Stimulated activated CD8-positive, alpha-beta memory T cell treated with anti-CD3 and anti-CD28 coated beads, Interleukin-12 subunit alpha, Interleukin-12 subunit beta, amount 100 ng/mL, for 4 hours (primary cell): ENCODE measurements at regions not wholly inside any gene's neighbourhood (a gene's known extent, or its start where the extent isn't known, plus 50 kb on each side); places are given as distances from the start of the nearest gene placed in this dataset.

Experiments used
- DNase-seq: peaks from one replicate; pipeline ENCODE4 v3.0.0-alpha.2; 2020; ENCODE audit warnings: low read depth

DNA sequence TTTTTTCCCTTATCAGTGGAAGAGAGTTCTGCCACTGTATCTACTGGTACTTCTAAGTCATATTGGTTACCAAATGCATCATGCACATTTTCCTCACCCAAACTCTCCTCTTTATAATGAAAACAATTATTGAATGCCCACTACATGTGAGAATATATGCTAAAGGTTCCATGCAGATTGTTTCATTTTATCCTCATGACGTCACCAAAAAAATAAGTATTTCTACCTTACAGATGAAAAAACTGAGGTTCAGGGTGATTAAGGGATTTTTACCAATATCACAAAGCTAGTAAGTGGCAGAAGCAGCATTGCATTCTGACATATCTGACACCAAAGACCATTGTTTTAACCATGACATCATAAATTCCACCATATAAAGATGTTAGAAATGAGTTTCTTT is 51.9 kb upstream of the ZEB2 start:
- DNase-seq: no peak

- no peak for DNase-seq
Observed at GRCh38 chr2:144570566-144570965, 50.6 kb upstream of the ZEB2 start.
